ENCODE measurements at regions not wholly inside any gene's neighbourhood (a gene's known extent, or its start where the extent isn't known, plus 50 kb on each side); places are given as distances from the start of the nearest gene placed in this dataset.

DNA sequence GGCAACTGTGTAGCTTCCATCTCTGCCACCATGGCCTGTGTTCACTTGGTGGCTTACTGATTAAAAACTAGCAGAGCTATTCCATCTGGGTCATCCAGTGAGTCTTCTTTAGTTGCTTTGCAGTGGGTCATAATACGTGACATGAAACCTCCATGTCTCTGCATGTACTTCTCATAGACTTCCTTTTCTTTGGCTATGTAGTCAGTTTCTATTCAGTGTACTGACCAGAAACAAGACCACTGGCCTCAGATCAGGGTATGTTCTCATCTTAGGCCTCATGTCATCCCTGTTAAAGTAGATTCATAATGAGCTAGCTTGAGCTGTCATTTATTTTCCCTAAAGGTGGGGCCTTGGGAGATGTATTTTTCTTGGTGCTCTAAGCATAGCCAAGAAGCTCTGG is 195.2 kb downstream of the CCNG2 start:
- no peaks in the 10 kb centered on the region for H3K79me2 ChIP-seq (replicated peaks; ENCODE audit: insufficient read depth)
- no peak overlapping the region for H2AFZ ChIP-seq
- H3K27me3 Mint-ChIP-seq (ENCODE audit: insufficient read depth, low read depth, poor library complexity), result no peaks in the 10 kb centered on the region
- no peaks in the 10 kb centered on the region for H3K4me1 ChIP-seq (ENCODE audit: insufficient read depth)
- H3K4me3 Mint-ChIP-seq, result no peak overlapping the region
- no peaks in the 10 kb centered on the region for H3K4me1 Mint-ChIP-seq
- no peaks in the 10 kb centered on the region for H3K36me3 ChIP-seq (ENCODE audit: insufficient read depth)
- no peaks in the 10 kb centered on the region for H3K36me3 Mint-ChIP-seq (ENCODE audit: low read depth)
- DNase-seq (ENCODE audit: low spot score) (no peak), ATAC-seq (no peak)
- H4K20me1 ChIP-seq (replicated peaks; ENCODE audit: insufficient read depth), result no peaks in the 10 kb centered on the region
- no peak overlapping the region for H3K4me2 ChIP-seq
- H3K27ac ChIP-seq (ENCODE audit: low read depth), result no peak overlapping the region
- H3F3A ChIP-seq (replicated peaks; ENCODE audit: low read depth), result no peaks in the 10 kb centered on the region
- TF ChIP-seq ZNF331 (CRISPR knock-in tag; IDR thresholded peaks at IDR 0.05; ENCODE audit: low read depth) (no peak), CREB1 (CRISPR knock-in tag; IDR thresholded peaks at IDR 0.05; ENCODE audit: low read depth) (no peak), STAT1 (IDR thresholded peaks at IDR 0.05; ENCODE audit: unreplicated experiment) (no peak), POLR2AphosphoS5 (IDR thresholded peaks at IDR 0.05; ENCODE audit: low read depth) (no peak), ZNF114 (CRISPR knock-in tag; IDR thresholded peaks at IDR 0.05) (no peak), JUNB (IDR thresholded peaks at IDR 0.05; ENCODE audit: unreplicated experiment) (no peak), NANOG (IDR thresholded peaks at IDR 0.05; ENCODE audit: borderline replicate concordance) (no peak), REST (IDR thresholded peaks at IDR 0.05; ENCODE audit: unreplicated experiment) (no peak), EZH2phosphoT487 (IDR thresholded peaks at IDR 0.05; ENCODE audit: unreplicated experiment) (no peak), EZH2 (IDR thresholded peaks at IDR 0.05; ENCODE audit: low read depth, unreplicated experiment) (no peak)
- TF ChIP-seq, protein P1, sequence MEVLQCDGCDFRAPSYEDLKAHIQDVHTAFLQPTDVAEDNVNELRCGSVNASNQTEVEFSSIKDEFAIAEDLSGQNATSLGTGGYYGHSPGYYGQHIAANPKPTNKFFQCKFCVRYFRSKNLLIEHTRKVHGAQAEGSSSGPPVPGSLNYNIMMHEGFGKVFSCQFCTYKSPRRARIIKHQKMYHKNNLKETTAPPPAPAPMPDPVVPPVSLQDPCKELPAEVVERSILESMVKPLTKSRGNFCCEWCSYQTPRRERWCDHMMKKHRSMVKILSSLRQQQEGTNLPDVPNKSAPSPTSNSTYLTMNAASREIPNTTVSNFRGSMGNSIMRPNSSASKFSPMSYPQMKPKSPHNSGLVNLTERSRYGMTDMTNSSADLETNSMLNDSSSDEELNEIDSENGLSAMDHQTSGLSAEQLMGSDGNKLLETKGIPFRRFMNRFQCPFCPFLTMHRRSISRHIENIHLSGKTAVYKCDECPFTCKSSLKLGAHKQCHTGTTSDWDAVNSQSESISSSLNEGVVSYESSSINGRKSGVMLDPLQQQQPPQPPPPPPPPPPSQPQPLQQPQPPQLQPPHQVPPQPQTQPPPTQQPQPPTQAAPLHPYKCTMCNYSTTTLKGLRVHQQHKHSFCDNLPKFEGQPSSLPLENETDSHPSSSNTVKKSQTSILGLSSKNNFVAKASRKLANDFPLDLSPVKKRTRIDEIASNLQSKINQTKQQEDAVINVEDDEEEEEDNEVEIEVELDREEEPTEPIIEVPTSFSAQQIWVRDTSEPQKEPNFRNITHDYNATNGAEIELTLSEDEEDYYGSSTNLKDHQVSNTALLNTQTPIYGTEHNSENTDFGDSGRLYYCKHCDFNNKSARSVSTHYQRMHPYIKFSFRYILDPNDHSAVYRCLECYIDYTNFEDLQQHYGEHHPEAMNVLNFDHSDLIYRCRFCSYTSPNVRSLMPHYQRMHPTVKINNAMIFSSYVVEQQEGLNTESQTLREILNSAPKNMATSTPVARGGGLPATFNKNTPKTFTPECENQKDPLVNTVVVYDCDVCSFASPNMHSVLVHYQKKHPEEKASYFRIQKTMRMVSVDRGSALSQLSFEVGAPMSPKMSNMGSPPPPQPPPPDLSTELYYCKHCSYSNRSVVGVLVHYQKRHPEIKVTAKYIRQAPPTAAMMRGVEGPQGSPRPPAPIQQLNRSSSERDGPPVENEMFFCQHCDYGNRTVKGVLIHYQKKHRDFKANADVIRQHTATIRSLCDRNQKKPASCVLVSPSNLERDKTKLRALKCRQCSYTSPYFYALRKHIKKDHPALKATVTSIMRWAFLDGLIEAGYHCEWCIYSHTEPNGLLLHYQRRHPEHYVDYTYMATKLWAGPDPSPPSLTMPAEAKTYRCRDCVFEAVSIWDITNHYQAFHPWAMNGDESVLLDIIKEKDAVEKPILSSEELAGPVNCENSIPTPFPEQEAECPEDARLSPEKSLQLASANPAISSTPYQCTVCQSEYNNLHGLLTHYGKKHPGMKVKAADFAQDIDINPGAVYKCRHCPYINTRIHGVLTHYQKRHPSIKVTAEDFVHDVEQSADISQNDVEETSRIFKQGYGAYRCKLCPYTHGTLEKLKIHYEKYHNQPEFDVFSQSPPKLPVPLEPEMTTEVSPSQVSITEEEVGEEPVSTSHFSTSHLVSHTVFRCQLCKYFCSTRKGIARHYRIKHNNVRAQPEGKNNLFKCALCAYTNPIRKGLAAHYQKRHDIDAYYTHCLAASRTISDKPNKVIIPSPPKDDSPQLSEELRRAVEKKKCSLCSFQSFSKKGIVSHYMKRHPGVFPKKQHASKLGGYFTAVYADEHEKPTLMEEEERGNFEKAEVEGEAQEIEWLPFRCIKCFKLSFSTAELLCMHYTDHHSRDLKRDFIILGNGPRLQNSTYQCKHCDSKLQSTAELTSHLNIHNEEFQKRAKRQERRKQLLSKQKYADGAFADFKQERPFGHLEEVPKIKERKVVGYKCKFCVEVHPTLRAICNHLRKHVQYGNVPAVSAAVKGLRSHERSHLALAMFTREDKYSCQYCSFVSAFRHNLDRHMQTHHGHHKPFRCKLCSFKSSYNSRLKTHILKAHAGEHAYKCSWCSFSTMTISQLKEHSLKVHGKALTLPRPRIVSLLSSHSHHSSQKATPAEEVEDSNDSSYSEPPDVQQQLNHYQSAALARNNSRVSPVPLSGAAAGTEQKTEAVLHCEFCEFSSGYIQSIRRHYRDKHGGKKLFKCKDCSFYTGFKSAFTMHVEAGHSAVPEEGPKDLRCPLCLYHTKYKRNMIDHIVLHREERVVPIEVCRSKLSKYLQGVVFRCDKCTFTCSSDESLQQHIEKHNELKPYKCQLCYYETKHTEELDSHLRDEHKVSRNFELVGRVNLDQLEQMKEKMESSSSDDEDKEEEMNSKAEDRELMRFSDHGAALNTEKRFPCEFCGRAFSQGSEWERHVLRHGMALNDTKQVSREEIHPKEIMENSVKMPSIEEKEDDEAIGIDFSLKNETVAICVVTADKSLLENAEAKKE (CRISPR knock-in tag; IDR thresholded peaks at IDR 0.05), result no peak
- TF ChIP-seq, protein P2, sequence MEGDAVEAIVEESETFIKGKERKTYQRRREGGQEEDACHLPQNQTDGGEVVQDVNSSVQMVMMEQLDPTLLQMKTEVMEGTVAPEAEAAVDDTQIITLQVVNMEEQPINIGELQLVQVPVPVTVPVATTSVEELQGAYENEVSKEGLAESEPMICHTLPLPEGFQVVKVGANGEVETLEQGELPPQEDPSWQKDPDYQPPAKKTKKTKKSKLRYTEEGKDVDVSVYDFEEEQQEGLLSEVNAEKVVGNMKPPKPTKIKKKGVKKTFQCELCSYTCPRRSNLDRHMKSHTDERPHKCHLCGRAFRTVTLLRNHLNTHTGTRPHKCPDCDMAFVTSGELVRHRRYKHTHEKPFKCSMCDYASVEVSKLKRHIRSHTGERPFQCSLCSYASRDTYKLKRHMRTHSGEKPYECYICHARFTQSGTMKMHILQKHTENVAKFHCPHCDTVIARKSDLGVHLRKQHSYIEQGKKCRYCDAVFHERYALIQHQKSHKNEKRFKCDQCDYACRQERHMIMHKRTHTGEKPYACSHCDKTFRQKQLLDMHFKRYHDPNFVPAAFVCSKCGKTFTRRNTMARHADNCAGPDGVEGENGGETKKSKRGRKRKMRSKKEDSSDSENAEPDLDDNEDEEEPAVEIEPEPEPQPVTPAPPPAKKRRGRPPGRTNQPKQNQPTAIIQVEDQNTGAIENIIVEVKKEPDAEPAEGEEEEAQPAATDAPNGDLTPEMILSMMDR (conservative IDR thresholded peaks at IDR 0.05; ENCODE audit: low read depth in 2 of 2), result no peak
- TF ChIP-seq, protein P3, sequence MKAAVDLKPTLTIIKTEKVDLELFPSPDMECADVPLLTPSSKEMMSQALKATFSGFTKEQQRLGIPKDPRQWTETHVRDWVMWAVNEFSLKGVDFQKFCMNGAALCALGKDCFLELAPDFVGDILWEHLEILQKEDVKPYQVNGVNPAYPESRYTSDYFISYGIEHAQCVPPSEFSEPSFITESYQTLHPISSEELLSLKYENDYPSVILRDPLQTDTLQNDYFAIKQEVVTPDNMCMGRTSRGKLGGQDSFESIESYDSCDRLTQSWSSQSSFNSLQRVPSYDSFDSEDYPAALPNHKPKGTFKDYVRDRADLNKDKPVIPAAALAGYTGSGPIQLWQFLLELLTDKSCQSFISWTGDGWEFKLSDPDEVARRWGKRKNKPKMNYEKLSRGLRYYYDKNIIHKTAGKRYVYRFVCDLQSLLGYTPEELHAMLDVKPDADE (IDR thresholded peaks at IDR 0.05), result no peak
- no peak overlapping the region for H3K27ac Mint-ChIP-seq
- H3K9me2 ChIP-seq (ENCODE audit: insufficient read depth), result 0 out of 2 replicates have a peak, but pooled peaks cover 6% of the 10 kb centered on the region
- no peaks in the 10 kb centered on the region for H3K27me3 ChIP-seq (ENCODE audit: insufficient read depth)
- H3K4me3 ChIP-seq, result no peak overlapping the region
- no peaks in the 10 kb centered on the region for H3K9me3 Mint-ChIP-seq
